ENCODE measurements at regions not wholly inside any gene's neighbourhood (a gene's known extent, or its start where the extent isn't known, plus 50 kb on each side); places are given as distances from the start of the nearest gene placed in this dataset.

DNA sequence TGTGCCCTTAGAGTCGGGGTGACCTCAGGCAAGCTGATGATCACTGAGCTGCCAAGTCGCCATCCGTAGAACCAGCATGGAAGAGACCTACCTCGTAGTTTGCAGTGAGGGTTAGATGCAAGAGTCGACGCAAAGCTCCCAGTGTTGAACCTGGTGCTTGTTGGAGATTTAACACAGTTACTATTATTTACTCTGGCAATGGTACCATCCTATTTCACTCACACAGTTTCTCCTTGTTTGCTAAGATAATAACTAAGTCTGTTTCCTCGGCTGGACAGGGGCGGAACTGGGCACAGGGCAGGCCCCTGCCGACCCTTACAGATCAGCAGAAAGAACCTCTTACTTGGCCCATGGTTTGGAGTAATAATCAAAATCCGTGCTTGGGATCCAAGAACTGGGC is 85.5 kb downstream of the ACAA2 start:
- H3K23ac ChIP-seq (ENCODE audit: insufficient read length, low read depth, low read length) = no peak overlapping the region
- no peak overlapping the region for H2BK12ac ChIP-seq (ENCODE audit: insufficient read length, low read depth, low read length)
- no peak overlapping the region for H4K5ac ChIP-seq (ENCODE audit: insufficient read length, low read depth, low read length)
- DNase-seq = no peak
- H2AFZ ChIP-seq (ENCODE audit: low read length) = no peak overlapping the region
- no peak overlapping the region for H3K4me2 ChIP-seq (ENCODE audit: insufficient read depth, insufficient read length, low read length)
- peaks cover 8% of the 10 kb centered on the region; the same call in 1 of the 2 replicates for H3K4me1 ChIP-seq (ENCODE audit: insufficient read depth, low read length)
- H3T11ph ChIP-seq (ENCODE audit: low read length) = no peak overlapping the region
- no peak overlapping the region for H2BK15ac ChIP-seq (ENCODE audit: low read depth, low read length)
- no peaks in the 10 kb centered on the region for H3K23me2 ChIP-seq (ENCODE audit: insufficient read length, low read depth, low read length, poor library complexity, severe bottlenecking)
- no peaks in the 10 kb centered on the region for H3K79me1 ChIP-seq (ENCODE audit: insufficient read depth, low read depth, low read length, poor library complexity, severe bottlenecking)
- no peak overlapping the region for H3K56ac ChIP-seq (ENCODE audit: insufficient read length, low read depth, low read length)
- H3K4ac ChIP-seq (ENCODE audit: low read depth, low read length) = no peak overlapping the region; the same call in 1 of the 2 replicates
- peak overlapping the region; percentile 18 for H2AK5ac ChIP-seq (ENCODE audit: insufficient read length, low read length)
- H2BK5ac ChIP-seq (ENCODE audit: insufficient read length, low read length) = no peak overlapping the region
- H2BK20ac ChIP-seq (ENCODE audit: low read depth, low read length, poor library complexity, severe bottlenecking) = no peak overlapping the region
- no peak overlapping the region for H3K4me3 Mint-ChIP-seq
- no peak overlapping the region for H4K91ac ChIP-seq (ENCODE audit: insufficient read length, low read depth, low read length)
- H3K4me1 Mint-ChIP-seq = peaks cover 37 to 45% of the 10 kb centered on the region in 2 experiments
- H3K79me2 ChIP-seq (ENCODE audit: insufficient read depth, low read length) = no peaks in the 10 kb centered on the region
- H4K20me1 ChIP-seq (ENCODE audit: control insufficient read depth, insufficient read depth, insufficient read length) = no peaks in the 10 kb centered on the region
- no peak overlapping the region for H4K8ac ChIP-seq (replicated peaks; ENCODE audit: insufficient read length, low read depth, low read length)
- no CpG with 5 or more reads among the region's 10 CpGs for WGBS (ENCODE audit: extremely low coverage, insufficient read length, low lambda C conversion rate)
- no peak overlapping the region for H2BK120ac ChIP-seq (ENCODE audit: low read depth, low read length, poor library complexity, severe bottlenecking)
- no peak overlapping the region for H3K27ac ChIP-seq (ENCODE audit: insufficient read length, low read depth, low read length)
- TF ChIP-seq, protein P1, sequence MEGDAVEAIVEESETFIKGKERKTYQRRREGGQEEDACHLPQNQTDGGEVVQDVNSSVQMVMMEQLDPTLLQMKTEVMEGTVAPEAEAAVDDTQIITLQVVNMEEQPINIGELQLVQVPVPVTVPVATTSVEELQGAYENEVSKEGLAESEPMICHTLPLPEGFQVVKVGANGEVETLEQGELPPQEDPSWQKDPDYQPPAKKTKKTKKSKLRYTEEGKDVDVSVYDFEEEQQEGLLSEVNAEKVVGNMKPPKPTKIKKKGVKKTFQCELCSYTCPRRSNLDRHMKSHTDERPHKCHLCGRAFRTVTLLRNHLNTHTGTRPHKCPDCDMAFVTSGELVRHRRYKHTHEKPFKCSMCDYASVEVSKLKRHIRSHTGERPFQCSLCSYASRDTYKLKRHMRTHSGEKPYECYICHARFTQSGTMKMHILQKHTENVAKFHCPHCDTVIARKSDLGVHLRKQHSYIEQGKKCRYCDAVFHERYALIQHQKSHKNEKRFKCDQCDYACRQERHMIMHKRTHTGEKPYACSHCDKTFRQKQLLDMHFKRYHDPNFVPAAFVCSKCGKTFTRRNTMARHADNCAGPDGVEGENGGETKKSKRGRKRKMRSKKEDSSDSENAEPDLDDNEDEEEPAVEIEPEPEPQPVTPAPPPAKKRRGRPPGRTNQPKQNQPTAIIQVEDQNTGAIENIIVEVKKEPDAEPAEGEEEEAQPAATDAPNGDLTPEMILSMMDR (conservative IDR thresholded peaks at IDR 0.05) = no peak
- H3K9ac ChIP-seq (ENCODE audit: extremely low read depth, insufficient read length, low read length) = no peak overlapping the region
- 0 out of 2 replicates have a peak, but pooled peaks cover 2% of the 10 kb centered on the region for H3K27me3 Mint-ChIP-seq (ENCODE audit: low read depth)
- no peak overlapping the region for H3K27ac Mint-ChIP-seq
- H3K18ac ChIP-seq (ENCODE audit: insufficient read length, low read depth, low read length) = no peak overlapping the region
- H3K36me3 Mint-ChIP-seq (ENCODE audit: insufficient read depth in 1 of 3, low read depth in 3 of 3) = no peaks in the 10 kb centered on the region
- no peaks in the 10 kb centered on the region for H3K9me3 Mint-ChIP-seq
- no peak overlapping the region; the same call in 1 of the 2 replicates for H3K14ac ChIP-seq (ENCODE audit: insufficient read depth, low read length)
- no peaks in the 10 kb centered on the region for H3K27me3 ChIP-seq (ENCODE audit: insufficient read depth, low read length)
- no peaks in the 10 kb centered on the region for H3K9me3 ChIP-seq (ENCODE audit: control insufficient read depth, low read depth, low read length)
